HL-60/S4 treated with phorbol 12-myristate 13-acetate at 8.2 ng/mL for 4 days and 3 days (cell line): ENCODE measurements at regions not wholly inside any gene's neighbourhood (a gene's known extent, or its start where the extent isn't known, plus 50 kb on each side); places are given as distances from the start of the nearest gene placed in this dataset.
"Not testable (repeated sequence)": the region's sequence is repeated elsewhere in the genome, so short reads cannot be mapped to it uniquely, and the experiment has no call there.

Source experiments
- in situ Hi-C: fragments of 300-500 bp; cut with MboI; formaldehyde crosslinking; loops from 2 replicates; pipeline ENCODE4 v1.15.0; 2022; ENCODE audit warnings: low sequenced_read_pairs

DNA sequence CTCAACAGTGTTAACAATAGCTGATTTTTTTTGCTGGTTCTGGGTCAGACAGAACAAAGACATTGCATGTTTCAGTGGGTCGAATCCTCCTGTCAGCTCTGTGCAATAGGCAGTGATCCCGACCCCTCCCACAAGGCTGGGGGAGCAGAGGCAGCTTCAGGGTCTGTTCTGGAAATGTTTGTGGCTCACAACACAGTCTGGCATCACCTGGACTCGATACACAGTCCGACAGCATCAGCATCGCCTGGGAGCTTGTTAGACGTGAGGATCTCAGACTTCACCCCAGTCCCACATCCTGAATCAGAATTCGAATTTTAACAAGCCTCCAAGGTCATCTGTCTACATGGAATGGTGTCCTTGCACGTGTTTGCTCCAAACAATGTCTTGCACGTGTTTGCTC is 384.7 kb downstream of the IRX2 start:
- in situ Hi-C loops, result no loop called here

DNA sequence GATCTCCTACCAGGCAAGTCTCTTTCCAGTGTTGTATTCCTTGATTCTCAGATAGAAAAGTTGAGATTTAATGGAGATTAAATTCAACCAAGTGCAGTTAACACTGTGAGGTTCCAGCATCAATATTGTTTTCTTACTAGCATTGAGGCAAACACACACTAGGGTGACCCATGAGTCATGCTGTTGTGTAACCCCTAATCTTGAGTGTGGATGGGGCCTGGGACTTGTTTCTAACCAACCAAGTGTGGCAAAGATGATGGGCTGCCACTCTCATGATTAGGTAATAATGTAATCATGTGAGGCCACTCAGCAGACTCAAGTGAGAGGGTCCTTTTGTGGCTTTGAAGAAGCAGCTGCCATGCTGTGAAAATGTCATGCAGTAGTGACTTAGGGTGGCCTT is 394.2 kb downstream of the IRX2 start:
- in situ Hi-C loops, result no loop called here

DNA sequence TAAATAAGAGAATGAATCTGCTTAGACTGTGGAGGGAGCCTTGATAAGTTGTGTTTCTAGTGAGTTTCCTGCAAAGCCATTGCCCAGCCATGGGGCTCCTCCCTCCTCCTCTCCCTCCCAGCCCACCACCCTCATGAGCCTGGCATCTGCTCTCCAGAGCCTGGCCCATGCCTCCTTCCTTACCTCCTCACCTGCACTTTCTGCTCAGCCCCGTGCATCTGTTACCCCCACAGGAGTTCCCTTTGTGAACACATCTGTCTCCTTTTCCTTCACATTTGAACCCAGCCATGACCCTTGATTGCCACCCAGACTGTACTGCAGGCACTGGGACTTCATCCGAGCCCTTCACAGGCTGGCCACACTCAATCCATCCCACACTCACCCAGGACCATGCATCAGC is 395.6 kb downstream of the IRX2 start:
- in situ Hi-C loops, result no loop called here

DNA sequence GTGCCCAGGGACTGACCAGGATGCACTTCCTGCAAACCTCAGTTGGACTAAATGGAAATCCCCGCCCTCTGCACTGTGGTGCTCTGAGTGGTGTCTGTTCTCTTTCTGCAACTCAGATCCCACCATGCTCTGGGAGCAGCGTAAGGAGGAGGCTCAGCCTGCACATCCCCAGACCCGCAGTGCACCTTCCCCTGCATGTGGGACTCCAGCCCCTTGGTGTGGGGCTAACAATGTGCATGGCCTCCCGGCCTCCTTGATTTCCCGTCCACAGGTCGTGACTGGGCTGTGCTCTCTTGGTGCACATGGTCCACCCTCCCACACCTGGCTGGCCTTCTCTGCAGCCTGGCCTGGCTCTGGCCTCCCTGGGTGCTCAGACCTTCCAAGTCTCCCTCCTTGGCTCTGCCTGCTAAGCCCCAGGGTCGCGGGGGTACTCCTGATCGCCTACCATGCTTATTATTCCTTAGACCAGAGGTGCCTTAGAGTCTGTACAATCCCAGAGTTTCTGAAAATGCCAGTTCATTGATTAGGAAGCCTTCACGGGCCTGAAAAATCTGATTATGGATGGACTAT is 397.5 kb downstream of the IRX2 start:
- in situ Hi-C loops, result no loop called here

DNA sequence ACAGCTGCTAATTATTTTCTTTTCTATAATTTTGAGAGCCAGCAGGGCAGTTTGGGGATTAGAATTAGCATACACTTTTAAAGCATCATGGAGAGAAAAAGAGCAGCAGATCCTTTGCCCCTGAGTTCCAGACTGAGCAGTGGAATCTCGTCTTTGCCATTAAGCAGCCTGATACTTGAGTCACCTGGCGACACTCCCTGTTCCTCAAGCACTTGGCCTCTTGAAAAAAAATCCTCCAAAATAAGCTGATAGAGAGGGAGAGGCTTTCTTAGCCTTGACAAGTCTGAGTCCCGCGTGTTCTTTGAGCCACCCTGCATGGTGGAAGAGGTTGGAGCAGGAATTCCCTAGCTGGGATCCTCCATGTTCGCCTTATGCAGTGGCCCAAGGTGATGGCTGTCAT is 398.3 kb downstream of the IRX2 start:
- in situ Hi-C loops, result no loop called here

DNA sequence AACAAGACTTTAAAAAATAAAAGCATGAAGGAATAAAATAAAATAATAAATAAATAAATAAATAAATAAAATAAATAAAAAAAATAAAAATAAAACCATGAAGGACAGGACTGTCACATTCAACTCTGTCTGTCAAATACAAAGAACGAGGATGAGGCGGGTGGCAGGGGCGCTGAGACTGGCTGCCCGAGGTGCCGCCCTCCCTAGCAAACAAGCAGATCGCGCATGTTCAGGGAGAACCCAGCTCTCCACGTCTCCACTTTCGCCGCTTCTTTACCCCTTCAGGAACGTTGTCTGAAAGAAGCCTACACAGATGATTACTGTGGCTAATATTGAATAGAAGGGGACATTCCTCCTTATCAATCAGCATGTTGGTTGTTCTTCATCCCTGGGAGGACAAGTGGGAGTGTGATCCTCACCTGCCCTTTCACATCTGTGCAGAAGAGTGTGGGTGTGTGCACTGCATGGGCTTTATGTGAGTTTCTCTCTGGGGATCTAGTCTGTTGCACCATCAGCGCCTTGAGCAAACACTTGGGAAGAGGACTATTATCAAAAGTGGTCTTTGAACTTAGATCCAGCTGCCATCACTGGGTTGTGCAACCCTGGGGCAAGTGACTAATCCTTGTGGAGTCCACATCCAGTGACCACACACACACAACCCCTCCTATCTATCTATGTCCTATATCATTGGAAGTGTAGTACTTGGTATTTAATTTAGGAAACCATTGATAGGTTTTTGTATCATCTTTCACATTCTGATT is 399.2 kb downstream of the IRX2 start:
- in situ Hi-C loops, result no loop called here

DNA sequence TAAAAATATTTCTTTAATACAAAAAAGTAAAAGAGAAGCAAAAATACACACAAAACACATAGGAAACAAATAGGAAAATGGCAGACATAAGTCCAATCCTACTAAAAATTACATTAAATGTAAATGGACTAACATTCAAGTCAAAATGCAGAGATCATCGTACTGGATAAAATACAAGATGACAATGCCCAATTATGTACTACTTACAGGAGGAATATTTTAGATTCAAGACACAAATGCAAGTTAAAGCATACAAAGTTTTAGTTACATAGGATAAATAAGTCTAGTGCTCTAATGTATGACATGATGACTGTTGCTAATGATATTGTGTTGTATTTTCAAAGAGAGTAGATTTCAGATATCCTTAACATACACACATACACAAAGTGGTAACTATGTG is 401.7 kb downstream of the IRX2 start:
- in situ Hi-C loops, result not testable (repeated sequence)

DNA sequence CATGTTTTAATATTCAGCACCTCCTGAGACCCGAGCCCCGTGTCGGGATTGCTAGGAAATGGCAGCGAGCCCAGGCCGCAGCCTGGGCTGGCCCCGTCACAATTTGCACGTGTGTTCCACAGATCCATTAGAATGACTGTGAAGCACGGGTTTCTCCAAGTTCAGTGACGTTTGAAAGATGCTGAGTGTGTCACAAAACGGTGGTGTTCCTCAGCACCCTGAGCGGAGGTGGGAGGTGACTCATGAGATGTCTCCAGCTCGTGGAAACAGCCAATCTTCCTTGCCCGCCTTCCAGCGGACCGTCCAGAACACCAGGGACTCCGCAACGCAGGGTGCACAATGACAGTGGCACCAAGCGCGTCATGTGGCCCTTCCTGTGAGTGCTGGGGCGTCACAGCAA is 412.8 kb downstream of the IRX2 start:
- in situ Hi-C loops, result no loop called here

DNA sequence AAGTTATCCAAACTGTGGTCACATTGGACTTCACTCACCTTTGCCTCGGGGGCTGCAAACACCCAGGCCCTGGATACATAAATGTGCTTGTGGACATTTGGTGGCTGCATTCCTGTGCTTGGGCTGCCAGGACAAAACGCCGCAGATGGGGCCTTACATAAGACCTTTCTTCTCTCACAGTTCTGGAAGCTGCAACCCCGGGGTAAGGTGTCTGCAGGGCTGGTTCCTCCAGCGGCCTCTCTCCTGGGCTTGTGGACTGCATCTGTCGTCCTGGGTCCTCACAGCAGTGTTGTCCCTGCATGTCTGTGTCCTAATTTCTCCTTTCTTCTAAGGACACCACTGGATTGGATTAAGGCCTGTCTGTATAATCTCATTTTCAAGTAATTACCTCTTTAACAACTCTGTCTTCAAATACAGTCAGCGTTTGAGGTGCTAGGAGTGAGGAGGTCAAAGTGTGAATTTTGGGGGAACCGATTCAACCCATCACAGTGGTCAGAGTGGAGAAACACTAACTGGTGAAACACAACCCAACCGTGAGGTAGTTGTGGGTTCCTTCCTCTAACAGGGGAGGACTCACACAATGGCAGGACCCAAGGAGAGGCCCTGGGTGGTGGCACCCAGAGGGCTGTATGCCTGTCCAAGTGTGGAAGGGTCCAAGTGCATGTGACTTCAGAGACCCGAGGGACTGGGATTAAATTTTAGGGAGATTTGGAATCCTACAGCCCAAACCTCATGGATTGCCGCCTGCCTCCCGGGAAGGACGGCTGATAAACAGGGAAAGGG is 415.6 kb downstream of the IRX2 start:
- in situ Hi-C loops, result no loop called here

DNA sequence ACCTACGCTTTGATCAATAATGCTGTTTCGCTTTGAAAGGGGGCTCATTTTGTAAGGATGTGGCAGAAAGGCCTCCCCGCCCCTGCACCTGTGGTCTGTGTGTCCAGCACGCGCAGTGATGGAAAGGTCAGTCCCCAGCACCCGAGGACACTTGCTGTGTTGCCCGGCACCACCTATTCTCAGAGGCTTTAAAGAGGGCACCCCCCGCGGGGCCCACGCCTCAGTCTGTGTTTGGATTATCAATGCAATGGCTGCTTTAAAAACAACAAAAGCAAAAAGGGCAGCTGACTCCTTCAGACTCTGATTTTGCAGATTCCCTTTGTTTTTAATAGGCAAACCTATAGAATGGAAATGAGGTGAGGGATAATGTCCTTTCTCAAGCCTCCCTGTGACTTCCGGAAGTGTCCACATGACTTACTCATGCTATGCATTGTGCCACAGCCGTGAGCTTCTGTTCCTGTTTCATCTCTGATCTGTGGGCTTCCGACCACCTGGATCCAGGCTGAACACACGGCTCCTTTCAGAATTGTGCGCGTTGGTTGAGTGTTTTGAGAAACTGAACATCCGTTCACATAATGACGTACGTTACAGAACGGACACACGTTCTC is 416.2 kb downstream of the IRX2 start:
- in situ Hi-C loops, result no loop called here

DNA sequence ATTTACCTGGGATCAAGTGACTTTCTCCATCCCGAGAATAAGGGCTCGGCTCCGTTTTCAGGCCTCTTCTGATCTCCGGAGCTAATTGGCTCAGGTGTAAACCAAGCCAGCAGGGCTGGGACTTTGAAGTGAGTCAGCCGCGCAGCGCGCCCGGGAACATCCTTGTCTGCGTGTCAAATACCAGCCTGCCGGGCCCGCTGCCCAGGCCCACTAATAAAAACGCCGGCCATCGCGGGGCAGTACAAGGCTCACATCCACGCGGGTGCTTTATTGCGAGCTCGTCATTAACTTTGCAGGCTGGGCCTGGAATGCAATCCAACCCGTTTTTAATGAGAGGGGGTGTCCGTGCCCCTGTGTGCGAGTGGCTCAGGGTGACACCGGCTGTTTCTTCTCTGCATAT is 416.8 kb downstream of the IRX2 start:
- in situ Hi-C loops, result no loop called here

DNA sequence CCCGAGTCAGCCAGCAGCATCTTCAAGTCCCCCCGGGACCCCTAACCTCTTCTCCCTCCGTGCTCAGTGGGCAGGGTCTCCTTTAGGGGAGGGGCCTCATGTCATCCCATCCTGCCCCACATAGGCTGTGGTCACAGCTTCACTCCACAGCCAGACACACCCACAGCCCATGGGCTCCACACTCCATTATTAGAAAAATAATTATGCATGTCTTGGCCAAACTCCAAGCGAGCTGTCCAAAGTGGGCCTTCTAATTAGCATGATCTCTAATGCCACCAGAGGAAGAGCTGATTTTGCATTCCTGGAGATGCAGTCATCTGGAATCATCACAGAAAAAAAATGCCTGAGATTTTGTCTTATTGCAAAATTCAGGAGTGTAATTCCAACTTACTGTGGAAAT is 418.2 kb downstream of the IRX2 start:
- in situ Hi-C loops, result no loop called here

DNA sequence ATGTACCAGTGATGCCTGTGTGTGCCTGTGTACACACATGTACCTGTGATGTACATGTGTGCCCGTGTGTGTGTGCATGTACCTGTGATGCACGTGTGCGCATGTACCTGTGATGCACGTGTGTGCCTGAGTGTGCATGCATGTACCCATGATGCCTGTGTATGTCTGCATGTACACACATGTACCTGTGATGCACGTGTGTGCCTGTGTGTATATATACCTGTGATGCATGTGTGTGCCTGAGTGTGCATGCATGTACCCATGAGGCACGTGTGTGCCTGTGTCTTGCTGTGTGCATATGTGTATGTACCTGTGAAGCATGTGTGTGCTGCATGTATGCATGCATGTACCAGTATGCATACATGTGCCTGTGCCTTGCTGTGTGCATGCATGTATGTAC is 419.0 kb downstream of the IRX2 start:
- in situ Hi-C loops, result no loop called here

DNA sequence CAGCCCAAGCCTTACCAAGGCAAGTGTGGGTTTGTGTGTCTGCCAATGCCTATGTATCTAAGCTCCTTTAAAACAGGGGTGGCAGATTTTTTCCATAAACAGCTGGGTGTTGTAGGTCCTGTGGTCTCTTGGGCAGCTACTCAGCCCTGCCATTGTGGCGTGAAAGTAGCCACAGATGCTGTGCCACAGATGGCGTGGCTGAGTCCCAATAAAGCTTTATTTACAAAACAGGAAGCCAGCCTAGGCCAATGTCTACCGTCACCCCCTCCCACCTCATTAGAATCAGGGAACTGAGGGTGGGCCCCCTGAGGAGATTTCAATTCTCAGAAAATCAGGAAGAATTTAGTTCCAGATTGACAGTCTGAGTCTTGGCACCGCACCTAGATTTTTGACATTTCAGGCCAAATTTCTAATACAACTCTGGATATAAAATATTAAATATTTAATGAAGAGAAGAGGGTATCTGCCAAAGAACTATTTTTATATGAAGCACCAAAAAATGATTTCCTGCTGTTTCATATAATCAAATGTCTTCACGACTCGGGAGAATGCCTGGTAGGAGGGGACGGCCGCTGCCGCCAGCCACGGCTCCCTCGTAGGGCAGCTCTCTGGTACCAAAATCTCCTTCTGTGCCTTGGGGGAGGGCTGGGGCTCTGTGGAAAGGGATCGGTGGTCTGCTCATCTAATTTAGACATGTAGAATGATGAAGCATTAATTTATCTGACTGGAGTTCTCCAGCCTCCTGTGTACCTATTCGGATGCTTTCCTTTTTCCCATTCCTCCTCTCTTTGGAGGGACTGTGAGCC is 420.9 kb downstream of the IRX2 start:
- in situ Hi-C loops, result no loop called here

DNA sequence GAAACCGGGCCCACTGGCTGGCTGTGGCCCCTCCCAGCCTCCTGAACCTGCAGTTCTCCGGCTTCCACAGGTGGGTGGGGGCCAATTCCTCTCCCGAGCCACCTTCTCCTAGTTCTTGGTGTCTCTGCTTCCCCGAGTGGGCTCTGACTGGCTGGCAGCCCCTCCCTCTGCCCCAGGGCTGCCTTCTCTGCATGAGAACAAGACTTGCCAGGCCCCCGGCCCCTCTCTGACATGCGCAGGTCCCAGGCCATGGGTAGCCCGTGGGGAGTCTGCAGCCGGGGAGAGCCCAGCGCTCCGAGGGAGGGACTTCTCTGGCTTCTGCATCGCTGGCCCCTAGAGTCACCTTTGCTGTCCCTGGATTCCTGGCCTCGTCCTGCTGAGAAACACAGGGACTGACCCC is 421.7 kb downstream of the IRX2 start:
- in situ Hi-C loops, result no loop called here

DNA sequence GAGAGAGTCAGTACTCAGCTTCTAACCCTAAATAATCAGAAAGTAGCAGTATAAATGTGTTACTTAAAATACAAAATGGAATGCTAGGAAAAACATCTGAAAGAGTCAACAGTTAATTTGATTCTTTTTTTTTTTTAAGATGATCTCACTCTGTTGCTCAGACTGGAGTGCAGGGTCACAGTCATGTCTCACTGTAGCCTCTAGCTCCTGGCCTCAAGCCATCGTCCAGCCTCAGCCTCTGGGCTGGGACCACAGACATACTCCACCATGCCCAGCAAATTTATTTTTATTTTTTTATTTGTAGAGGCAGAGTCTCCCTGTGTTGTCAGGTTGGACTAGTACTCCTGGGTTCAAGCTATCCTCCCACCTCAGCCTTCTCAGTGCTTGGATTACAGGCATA is 424.9 kb downstream of the IRX2 start:
- in situ Hi-C loops, result no loop called here

DNA sequence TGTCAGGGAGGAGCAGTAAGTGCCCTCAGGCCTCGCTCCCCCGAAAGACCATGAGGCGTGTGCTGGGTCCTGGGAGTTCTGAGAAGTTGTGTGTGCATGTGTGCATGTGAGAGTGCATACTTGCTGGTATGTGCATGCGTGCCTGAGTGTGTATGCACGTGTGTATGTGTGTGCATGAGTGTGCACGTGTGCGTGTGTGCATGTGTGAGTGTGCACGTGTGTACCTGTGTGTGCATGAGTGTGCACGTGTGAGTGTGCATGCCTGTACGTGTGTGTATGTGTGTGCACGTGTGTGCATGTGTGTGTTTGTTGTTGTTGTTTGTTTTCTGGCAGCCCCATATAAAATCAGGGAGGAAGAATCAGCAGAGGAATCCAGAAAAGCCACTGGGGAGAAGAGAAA is 426.7 kb downstream of the IRX2 start:
- in situ Hi-C loops, result no loop called here

DNA sequence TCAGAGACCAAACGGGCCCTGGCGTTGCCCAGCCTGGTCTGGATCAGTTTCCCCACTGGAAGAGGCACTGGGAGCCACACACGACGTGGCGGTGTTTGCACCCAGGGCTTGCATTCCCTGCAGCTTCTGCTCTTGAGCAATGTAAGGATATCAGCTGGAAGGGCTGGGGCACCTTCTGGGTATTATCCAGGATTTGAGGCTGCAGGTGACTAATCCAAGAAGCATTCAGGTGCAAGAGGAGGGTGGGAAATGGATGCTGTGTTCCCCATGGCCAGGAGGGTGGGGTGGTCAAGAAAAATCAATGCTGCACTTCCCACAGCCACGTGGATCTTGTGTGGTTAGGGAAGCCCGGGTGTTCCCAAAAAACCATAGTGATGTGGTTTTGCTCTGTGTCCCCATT is 430.9 kb downstream of the IRX2 start:
- in situ Hi-C loops, result no loop called here

DNA sequence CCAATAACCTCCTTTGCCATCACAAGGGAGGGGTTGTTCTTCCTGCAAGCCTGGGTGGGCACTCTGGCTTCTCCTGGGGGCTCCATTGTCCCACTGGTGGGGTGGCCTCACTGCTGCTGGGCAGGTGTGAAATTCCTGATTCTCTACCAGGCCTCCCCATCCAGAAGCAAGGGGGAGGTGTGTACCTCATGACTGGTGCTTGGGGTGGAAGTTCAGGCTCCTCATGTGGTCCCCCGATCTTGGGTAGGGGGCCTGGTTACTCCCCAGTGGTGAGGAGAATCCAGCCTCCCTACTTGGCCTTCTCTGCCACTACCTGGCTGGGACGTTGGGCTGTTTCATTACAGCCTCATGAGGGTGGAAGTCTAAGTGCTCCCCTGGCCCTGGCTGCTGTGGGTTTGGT is 433.9 kb downstream of the IRX2 start:
- in situ Hi-C loops, result no loop called here

DNA sequence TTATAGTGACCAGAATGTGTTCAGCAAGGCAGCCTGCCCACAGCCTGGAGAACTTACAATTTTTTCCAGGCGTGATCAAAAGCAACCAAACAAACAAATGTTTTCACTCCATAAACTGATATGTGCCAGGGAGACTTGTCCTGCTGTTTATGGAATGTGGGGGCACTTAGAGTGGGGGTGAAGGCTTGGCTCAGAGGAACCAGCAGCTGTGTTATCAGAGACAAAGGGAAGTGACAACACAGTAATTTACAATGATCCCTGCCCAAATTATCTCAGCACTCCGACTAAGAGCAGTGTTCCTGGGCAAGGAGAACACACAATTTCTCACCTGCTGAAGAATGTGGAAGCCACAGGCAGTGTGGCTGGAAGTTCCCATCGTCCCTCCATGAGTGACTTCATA is 429.1 kb upstream of the IRX4 start:
- in situ Hi-C loops, result no loop called here

DNA sequence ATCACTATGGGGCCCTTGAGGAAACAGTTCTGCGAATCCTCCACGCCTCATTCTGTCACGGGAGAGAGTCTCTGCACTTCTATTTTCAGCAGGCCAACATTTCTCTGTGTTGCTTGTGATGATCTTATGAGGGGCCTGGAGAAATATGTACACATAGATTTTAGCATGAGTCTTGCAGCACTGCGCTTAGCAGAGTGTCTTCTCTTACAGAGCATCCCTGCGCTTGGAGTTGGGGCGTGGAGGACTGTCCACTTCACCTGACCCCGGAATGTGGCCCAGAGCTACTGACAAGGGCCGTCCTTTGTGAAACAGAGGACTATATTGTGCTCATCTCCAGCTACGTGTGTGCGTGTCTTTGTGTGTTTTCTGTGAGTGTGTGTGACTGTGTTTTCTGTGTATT is 428.2 kb upstream of the IRX4 start:
- in situ Hi-C loops, result no loop called here
